ENCODE measurements at regions not wholly inside any gene's neighbourhood (a gene's known extent, or its start where the extent isn't known, plus 50 kb on each side); places are given as distances from the start of the nearest gene placed in this dataset.

DNA sequence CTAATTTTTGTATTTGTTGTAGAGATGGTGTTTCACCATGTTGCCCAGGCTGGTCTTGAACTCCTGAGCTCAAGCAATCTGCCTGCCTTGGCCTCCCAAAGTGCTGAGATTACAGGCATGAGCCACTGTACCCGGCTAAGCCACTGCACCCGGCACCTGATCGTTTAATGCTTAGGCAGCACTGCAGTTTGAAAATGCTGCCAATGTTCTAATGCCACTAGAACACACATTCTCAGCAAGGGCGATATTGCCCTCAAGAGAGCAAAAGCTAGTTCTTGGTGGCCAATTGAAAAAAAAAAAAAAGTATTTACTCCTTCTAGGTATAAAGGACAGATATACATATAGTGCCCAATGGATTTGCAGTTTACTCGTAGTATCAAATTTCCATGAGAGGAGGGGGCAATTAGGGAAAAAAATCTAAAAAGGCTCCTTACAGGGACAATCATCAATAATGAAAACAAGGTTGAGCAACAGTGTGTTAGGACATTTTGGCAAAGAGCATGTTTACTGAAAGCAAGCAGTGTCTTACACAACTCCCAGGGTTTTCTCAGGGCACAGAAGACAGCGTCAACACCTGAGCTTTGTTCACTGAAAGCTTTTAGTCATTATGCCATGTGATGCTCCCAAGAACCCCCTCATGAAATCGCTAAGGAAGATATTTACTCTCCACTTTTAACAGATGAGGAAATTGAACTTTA lies 199.9 kb upstream of the PKDCC start:
- ATAC-seq (peak; percentile 30), DNase-seq (no peak)
- intact Hi-C loops (cut with DNase I, micrococcal nuclease), result no loop called here

GRCh38 chr2:41851554-41851953 lies 196.3 kb upstream of the PKDCC start:
- DNase-seq, result no peak

GRCh38 chr2:41853427-41854191 lies 194.2 kb upstream of the PKDCC start:
- intact Hi-C loops (cut with DNase I, micrococcal nuclease), result loop anchor here (5.0 kb wide), 2 partner anchors 234 to 239 kb away; no protein-coding TSS in a partner anchor
- ATAC-seq (peak; percentile 57), DNase-seq (peak in 1 of 2 donors; percentile 61)

More at GRCh38 chr2:41851554-41851953, 196.3 kb upstream of the PKDCC start:
- intact Hi-C loops (cut with DNase I, micrococcal nuclease), result loop anchor here (5.0 kb wide), 2 partner anchors 236 to 241 kb away; no protein-coding TSS in a partner anchor
- peak; percentile 58 for ATAC-seq

DNA sequence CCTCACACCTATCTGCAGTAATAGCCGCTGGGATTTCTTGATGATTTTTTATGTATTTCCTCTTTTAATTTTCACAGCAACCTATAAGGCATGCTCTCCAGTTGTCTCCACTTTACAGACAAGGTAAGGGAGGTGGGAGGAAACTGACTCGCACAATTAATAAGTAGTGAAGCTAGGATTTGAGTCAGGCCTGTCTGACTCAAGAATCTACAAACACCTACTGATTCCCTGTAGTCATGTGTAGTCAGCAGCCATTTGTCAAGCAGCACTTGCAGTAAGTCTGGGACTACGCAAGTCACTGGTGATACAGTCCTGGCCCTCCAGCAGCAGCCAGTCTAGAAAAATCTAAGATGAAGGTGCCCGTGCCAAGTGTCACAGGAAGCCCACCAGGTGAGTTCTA lies 193.6 kb upstream of the PKDCC start:
- DNase-seq (no peak), ATAC-seq (no peak)
- intact Hi-C loops (cut with DNase I, micrococcal nuclease), result loop anchor here (5.0 kb wide), 2 partner anchors 233 to 238 kb away; no protein-coding TSS in a partner anchor

- ATAC-seq (no peak), DNase-seq (no peak)
- intact Hi-C loops (cut with DNase I, micrococcal nuclease), result no loop called here
Observed at GRCh38 chr2:41856946-41857345, 190.9 kb upstream of the PKDCC start.

- intact Hi-C loops (cut with DNase I, micrococcal nuclease), result no loop called here
- DNase-seq (peak in 1 of 2 donors; percentile 42), ATAC-seq (peak; percentile 87)
Observed at GRCh38 chr2:41859615-41860514, 188.0 kb upstream of the PKDCC start.

- DNase-seq (no peak), ATAC-seq (no peak)
- intact Hi-C loops (cut with DNase I, micrococcal nuclease), result no loop called here
Observed at GRCh38 chr2:41863062-41863461, 184.8 kb upstream of the PKDCC start.

DNA sequence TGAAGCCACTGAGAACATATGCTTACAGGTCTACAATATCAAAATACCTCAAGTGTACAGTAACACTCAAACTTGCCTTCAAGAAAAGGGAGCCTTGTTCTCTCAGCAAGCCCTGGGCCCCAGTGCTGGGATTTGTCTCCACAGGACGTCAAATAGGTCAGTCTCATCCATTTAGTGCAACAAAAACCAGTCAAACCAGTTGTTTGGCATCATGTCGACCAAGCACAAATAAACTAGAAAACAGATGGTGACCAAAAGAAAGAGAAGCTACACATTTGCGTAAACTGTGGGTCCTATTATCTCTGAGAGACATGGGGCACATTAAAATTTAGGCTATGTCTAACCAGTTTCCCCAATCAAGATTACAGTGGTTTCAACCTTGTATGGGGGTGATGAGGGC lies 182.6 kb upstream of the PKDCC start:
- intact Hi-C loops (cut with DNase I, micrococcal nuclease), result no loop called here
- DNase-seq, result no peak
- no peak for ATAC-seq

GRCh38 chr2:41867553-41867952 lies 180.3 kb upstream of the PKDCC start:
- no peak for ATAC-seq

GRCh38 chr2:41869542-41870264 lies 178.1 kb upstream of the PKDCC start:
- intact Hi-C loops (cut with DNase I, micrococcal nuclease), result loop anchor here in 1 of 2 donors (1.0 kb wide), 1 partner anchor 217 kb away; no protein-coding TSS in a partner anchor
- peak; percentile 92 for ATAC-seq
- peak; percentile 53 to 86 for DNase-seq

More at GRCh38 chr2:41867553-41867952, 180.3 kb upstream of the PKDCC start:
- DNase-seq, result no peak
- intact Hi-C loops (cut with DNase I, micrococcal nuclease), result no loop called here

DNA sequence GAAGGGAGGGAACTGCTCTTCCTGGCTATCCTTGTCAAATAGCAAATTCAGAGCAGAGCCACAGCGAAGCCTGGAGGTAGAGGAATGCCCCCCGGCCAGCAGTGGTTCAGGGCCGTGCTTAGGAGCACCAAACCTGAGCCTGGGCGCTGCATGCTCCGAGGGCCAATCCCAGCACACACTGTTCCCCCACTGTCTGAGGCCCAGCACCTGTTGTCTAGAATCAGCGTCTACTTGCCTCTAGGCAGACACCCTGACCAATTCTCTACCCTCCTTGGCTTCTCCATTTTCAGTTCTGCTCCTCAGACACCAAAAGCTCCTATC lies 177.6 kb upstream of the PKDCC start:
- ATAC-seq, result peak; percentile 15
- intact Hi-C loops (cut with DNase I, micrococcal nuclease), result no loop called here

GRCh38 chr2:41871080-41871479 lies 176.7 kb upstream of the PKDCC start:
- no peak for ATAC-seq
- DNase-seq, result no peak
- intact Hi-C loops (cut with DNase I, micrococcal nuclease), result no loop called here

More for the DNA sequence above, 177.6 kb upstream of the PKDCC start:
- no peak for DNase-seq

DNA sequence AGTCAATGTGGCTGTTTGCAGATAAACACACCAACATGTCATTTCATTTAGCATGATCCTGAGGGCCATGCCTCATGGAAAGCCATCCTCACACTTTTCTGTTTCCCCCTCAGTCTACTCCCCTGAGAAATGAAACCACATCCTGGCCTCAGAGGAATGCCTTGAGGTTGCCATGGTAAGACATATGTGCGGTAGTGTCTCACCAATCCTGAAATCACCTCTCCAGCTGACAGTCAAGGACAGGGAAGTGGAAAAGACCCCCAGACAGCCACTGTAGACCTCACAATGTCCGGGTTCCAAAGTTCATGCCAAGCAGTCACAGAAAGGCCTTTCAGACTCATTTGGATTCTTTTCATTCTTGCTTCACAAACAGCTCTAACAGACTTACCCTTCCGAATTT lies 175.2 kb upstream of the PKDCC start:
- ATAC-seq, result no peak
- intact Hi-C loops (cut with DNase I, micrococcal nuclease), result no loop called here

GRCh38 chr2:41873102-41874031 lies 174.5 kb upstream of the PKDCC start:
- intact Hi-C loops (cut with DNase I, micrococcal nuclease), result no loop called here
- DNase-seq (no peak), ATAC-seq (no peak)

More for the DNA sequence above, 175.2 kb upstream of the PKDCC start:
- DNase-seq, result no peak

- DNase-seq (no peak), ATAC-seq (no peak)
- intact Hi-C loops (cut with DNase I, micrococcal nuclease), result no loop called here
Observed at GRCh38 chr2:41877114-41877678, 170.6 kb upstream of the PKDCC start.

- DNase-seq (no peak), ATAC-seq (no peak)
- intact Hi-C loops (cut with DNase I, micrococcal nuclease), result no loop called here
Observed at GRCh38 chr2:41878056-41878455, 169.8 kb upstream of the PKDCC start.

DNA sequence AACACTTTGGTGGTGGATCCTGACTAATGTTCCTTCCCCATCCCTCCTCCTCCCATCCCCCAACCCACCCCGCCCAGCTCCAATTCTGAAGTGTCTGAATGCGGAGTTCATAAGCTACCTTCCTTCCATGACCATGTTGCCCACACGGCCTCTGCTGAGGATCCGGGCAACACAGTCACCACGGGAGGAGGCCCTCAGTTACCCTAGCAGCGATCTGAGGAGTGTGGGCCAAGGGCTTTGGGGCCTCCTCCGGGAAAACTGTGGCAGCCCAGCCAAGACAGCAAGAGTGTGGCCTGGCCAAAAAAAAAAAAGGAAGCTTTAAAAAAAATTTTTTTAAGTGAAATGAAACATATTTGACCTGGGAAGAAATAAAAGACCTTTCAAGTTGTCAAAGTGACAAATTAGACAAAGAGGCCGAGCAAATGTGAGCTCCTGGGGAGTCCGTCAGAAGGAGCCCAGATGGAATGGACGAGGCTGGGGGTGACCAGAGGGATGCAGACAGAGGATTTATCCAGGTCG lies 169.0 kb upstream of the PKDCC start:
- DNase-seq, result no peak
- ATAC-seq, result no peak
- intact Hi-C loops (cut with DNase I, micrococcal nuclease), result no loop called here

Data from left colon (tissue), 2 donors.